ENCODE measurements at regions not wholly inside any gene's neighbourhood (a gene's known extent, or its start where the extent isn't known, plus 50 kb on each side); places are given as distances from the start of the nearest gene placed in this dataset.
"Not testable (repeated sequence)": the region's sequence is repeated elsewhere in the genome, so short reads cannot be mapped to it uniquely, and the experiment has no call there.

- no peak for DNase-seq (ENCODE audit: low read depth in 1 of 2, low spot score in 1 of 2)
Measured at GRCh38 chr1:30464187-30464617, 259.2 kb downstream of the MATN1 start.

GRCh38 chr1:30462826-30463425 is 260.5 kb downstream of the MATN1 start:
- no peak for DNase-seq (ENCODE audit: low read depth in 1 of 2, low spot score in 1 of 2)

GRCh38 chr1:30462166-30462565 is 261.2 kb downstream of the MATN1 start:
- DNase-seq (ENCODE audit: low read depth in 1 of 2, low spot score in 1 of 2), result no peak

GRCh38 chr1:30461640-30462039 is 261.7 kb downstream of the MATN1 start:
- DNase-seq (ENCODE audit: low read depth in 1 of 2, low spot score in 1 of 2), result no peak

GRCh38 chr1:30460661-30461060 is 262.7 kb downstream of the MATN1 start:
- no peak for DNase-seq (ENCODE audit: low read depth in 1 of 2, low spot score in 1 of 2)

- DNase-seq (ENCODE audit: low read depth in 1 of 2, low spot score in 1 of 2), result not testable (repeated sequence)
Measured at GRCh38 chr1:30458730-30459485, 264.5 kb downstream of the MATN1 start.

- no peak for DNase-seq (ENCODE audit: low read depth in 1 of 2, low spot score in 1 of 2)
Measured at GRCh38 chr1:30452925-30453324, 270.5 kb downstream of the MATN1 start.

GRCh38 chr1:30452170-30452569 is 271.2 kb downstream of the MATN1 start:
- no peak for DNase-seq (ENCODE audit: low read depth in 1 of 2, low spot score in 1 of 2)

GRCh38 chr1:30451532-30452125 is 271.8 kb downstream of the MATN1 start:
- no peak for DNase-seq (ENCODE audit: low read depth in 1 of 2, low spot score in 1 of 2)

- no peak for DNase-seq (ENCODE audit: low read depth in 1 of 2, low spot score in 1 of 2)
Measured at GRCh38 chr1:30450818-30451233, 272.6 kb downstream of the MATN1 start.

GRCh38 chr1:30450148-30450817 is 273.1 kb downstream of the MATN1 start:
- DNase-seq (ENCODE audit: low read depth in 1 of 2, low spot score in 1 of 2), result no peak

- no peak for DNase-seq (ENCODE audit: low read depth in 1 of 2, low spot score in 1 of 2)
Measured at GRCh38 chr1:30449428-30450147, 273.8 kb downstream of the MATN1 start.

- DNase-seq (ENCODE audit: low read depth in 1 of 2, low spot score in 1 of 2), result no peak
Measured at GRCh38 chr1:30449003-30449402, 274.4 kb downstream of the MATN1 start.

- no peak for DNase-seq (ENCODE audit: low read depth in 1 of 2, low spot score in 1 of 2)
Measured at GRCh38 chr1:30447701-30448100, 275.7 kb downstream of the MATN1 start.

GRCh38 chr1:30447080-30447479 is 276.3 kb downstream of the MATN1 start:
- DNase-seq (ENCODE audit: low read depth in 1 of 2, low spot score in 1 of 2), result no peak

- DNase-seq (ENCODE audit: low read depth in 1 of 2, low spot score in 1 of 2), result no peak
Measured at GRCh38 chr1:30446508-30446907, 276.9 kb downstream of the MATN1 start.

GRCh38 chr1:30446095-30446494 is 277.3 kb downstream of the MATN1 start:
- DNase-seq (ENCODE audit: low read depth in 1 of 2, low spot score in 1 of 2), result no peak

GRCh38 chr1:30445449-30445848 is 277.9 kb downstream of the MATN1 start:
- no peak for DNase-seq (ENCODE audit: low read depth in 1 of 2, low spot score in 1 of 2)

- DNase-seq (ENCODE audit: low read depth in 1 of 2, low spot score in 1 of 2), result no peak
Measured at GRCh38 chr1:30444850-30445249, 278.5 kb downstream of the MATN1 start.

- DNase-seq (ENCODE audit: low read depth in 1 of 2, low spot score in 1 of 2), result no peak
Measured at GRCh38 chr1:30444401-30444800, 279.0 kb downstream of the MATN1 start.

GRCh38 chr1:30438274-30438673 is 285.1 kb downstream of the MATN1 start:
- DNase-seq (ENCODE audit: low read depth in 1 of 2, low spot score in 1 of 2), result not testable (repeated sequence)

All from stimulated activated CD4-positive, alpha-beta T cell treated with anti-CD3 and anti-CD28 coated beads, Interleukin-15, amount 100 ng/mL, for 1 hour (primary cell).